ENCODE measurements at regions not wholly inside any gene's neighbourhood (a gene's known extent, or its start where the extent isn't known, plus 50 kb on each side); places are given as distances from the start of the nearest gene placed in this dataset.

- no peak for TF ChIP-seq POLR2A (IDR thresholded peaks at IDR 0.05)
- no peak for TF ChIP-seq CTCF (IDR thresholded peaks at IDR 0.05)
Measured at GRCh38 chr2:120969613-120970355, 234.1 kb downstream of the GLI2 start.
